Epidermal melanocyte (primary cell): ENCODE measurements at regions not wholly inside any gene's neighbourhood (a gene's known extent, or its start where the extent isn't known, plus 50 kb on each side); places are given as distances from the start of the nearest gene placed in this dataset.
"Not testable (repeated sequence)": the region's sequence is repeated elsewhere in the genome, so short reads cannot be mapped to it uniquely, and the experiment has no call there.

ENCODE experiments used
- DNase-seq: peaks from one replicate; pipeline ENCODE4 v3.0.0; 2011; ENCODE audit warnings: low spot score; ENCODE audit not compliant: insufficient read length

DNA sequence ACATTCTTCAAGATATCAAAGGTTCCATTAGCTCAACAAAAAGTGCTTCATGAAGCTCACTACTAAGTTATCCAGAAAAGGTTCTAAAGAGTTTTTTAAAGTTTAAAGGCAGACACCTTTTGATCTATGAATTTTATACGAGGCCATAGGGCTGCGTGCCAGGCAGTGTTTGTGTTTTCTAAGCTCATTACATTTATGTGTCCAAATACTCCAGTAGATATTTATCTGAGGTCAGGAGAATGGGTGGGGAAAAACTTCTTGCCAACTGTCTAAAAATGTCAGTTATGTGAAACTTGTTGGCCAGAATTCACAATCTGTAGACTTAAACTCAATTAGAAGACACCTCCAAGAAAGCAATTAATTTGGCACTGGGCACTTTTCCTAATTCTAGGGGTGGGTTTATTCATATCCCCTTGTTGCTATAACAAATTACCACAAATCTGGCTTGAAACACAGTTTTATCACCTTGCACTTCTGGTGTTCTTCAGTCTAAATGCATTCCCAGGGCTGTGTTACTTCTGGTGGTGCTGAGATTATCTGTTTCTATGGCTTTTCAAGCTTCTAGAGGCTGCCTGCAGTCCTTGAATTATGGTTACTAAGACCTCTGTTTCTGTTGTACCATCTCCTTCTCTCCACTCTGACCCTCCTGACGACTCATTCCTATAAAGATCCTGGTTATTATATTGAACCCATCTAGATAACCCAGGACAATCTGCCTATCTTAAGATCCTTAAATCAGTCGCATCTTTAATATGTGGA is 1030.4 kb upstream of the CNTN5 start:
- no peak for DNase-seq

DNA sequence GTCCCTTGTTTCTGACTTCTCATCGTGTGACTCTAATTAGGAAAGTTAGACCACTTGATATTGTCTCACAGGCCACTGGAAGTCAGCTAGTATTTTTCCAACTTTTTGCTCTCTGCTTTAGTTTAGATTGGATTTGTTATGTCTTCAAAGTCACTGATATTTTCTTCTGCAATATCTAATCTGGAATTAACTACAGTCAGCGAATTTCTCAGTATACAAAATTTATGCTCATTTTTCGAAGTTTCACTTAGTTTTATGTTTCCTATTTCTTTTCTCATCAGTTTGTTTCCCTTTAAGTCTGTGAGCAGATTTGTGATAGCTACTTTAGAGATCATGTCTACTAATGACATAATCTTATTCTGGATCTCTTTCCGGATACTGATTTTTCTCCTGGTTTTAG is 1027.2 kb upstream of the CNTN5 start:
- no peak for DNase-seq

DNA sequence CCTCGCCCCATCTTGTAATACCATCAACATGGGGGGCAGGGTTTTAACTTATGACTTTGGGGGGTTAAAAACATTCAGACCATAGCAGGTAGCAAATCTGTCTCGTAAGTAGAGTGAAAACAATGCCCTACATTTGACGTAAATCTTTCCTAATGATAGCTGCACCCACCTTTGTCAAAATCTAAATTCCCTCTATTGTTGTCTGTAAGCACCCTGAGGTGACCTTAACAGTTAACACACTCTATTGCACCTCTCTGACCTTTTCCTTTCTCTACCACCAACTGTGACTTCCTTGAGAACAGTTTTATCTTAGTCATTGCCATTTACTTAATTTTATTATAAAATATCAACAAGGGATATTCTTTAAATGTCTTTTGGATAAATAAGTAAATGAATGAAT is 1024.9 kb upstream of the CNTN5 start:
- no peak for DNase-seq

DNA sequence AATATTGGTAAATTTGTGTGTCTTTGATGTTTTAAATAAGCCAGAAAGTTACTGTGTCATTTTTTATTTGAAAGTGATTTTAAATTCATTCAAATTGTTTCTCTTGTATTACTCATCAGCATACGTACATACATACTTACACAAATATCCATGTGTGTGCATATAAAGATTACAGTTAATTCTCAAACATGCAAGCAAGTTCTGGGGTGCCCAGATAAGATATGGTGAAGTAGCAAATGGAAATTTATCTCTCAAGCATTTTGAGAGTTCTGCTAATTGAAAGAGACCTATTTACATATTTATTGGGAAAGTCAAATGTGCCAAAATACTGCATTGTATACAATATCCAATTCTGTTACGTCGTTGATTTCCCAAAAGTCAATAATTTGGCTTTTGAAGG is 1024.0 kb upstream of the CNTN5 start:
- DNase-seq, result no peak

DNA sequence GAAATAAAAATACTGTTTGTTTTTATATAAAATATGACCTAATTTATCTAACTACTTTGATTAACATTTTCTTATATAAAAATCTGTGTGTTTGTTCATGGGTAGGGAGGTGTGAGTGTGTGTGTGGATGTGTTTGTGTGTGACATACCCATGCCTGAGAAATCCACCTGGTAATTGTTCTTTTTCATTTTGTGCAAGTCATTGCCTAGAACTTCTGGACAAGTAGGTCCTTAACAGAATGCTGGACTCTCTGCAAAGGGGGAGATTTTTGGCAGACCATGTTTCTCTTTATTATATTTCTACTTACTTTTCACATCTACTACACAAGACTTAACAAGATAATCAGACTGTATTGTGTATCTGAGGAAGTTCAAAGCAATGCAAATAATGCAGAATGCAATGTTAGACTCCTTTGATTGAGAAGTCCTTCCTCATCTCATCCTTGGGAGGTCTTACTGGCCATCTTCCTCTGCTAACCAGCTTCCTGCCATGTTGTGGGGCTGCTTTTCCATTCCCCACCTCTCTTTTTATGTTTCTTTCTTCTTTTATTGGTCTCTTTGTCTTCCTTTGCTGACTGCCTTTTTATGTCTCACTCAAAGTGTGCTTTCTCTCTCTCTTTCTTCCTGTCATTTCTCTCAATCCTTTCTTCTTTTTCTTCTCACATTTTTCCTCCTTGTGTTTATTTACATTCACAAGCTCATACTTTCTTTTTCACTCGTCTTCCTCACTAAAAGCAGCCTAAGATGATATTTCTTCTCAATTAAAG is 1017.0 kb upstream of the CNTN5 start:
- DNase-seq, result no peak

DNA sequence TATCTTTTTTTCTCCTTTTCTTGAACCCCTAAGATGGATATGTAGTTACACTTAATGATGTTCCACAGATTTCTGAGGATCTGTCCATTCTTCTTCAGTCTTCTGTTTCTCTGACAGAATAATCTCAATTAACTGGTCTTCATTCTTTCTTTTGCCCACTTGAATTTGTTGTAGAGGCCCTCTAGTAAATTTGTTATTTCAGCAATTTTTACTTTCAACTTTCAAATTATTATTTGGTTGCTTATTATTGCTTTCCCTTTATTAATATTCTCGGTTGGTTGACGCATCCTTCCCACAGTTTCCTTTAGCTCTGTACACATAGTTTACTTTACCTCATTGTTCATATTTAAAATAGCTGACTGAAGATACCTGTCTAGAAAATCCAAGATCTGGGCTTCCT is 1013.7 kb upstream of the CNTN5 start:
- no peak for DNase-seq

DNA sequence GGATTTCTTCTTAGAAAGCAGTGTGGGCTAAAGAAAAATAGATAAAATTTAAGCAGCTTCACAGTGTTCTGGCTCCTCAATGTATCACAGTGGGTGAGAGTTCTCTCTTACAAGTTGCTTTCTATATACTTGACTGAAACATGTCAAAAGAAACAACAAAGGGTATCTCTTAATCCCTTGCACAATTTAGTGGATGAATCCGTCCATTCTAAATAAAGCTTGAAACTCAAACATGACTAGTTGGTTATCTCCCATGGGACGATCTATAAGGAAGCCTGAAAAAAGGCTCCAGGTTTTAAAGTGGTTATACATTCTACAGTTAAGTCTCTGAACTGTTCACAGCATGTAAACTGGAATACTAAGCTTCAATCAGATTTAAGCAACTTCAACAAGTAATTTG is 993.1 kb upstream of the CNTN5 start:
- DNase-seq, result no peak

DNA sequence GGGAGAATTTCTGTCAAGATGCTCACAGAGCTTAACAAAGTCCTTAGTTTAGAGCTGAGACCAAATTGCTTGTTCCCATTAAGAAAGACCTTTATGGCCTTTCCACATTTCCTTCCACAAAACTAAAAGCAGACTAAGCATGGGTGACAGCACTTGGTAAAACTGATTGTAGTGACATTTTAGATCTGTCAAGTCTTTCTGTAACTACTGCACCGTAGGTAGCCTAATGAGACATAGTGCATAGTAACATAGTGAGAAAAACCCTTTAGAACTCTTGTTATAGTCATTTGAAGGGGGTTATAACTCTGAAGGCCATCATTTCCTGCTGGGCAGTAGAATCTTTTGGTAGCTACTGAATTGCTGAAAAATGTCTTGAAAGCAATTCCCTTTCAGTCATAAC is 990.9 kb upstream of the CNTN5 start:
- DNase-seq, result no peak

DNA sequence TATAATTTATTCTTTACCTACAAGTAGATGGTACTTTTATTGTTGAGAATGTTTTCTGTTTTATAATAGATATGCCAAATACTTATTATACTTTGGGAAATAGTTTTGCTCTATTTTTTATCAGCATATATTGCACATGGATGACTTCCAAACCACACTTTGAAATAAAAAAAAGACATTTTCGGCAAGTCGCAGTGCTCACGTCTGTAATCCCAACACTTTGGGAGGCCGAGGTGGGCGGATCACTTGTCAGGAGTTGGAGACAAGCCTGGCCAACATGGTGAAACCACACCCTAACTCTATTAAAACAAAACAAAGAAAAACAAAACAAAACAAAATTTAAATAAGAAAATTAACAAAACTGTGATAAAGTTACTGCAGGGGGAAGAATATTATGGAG is 983.9 kb upstream of the CNTN5 start:
- no peak for DNase-seq

DNA sequence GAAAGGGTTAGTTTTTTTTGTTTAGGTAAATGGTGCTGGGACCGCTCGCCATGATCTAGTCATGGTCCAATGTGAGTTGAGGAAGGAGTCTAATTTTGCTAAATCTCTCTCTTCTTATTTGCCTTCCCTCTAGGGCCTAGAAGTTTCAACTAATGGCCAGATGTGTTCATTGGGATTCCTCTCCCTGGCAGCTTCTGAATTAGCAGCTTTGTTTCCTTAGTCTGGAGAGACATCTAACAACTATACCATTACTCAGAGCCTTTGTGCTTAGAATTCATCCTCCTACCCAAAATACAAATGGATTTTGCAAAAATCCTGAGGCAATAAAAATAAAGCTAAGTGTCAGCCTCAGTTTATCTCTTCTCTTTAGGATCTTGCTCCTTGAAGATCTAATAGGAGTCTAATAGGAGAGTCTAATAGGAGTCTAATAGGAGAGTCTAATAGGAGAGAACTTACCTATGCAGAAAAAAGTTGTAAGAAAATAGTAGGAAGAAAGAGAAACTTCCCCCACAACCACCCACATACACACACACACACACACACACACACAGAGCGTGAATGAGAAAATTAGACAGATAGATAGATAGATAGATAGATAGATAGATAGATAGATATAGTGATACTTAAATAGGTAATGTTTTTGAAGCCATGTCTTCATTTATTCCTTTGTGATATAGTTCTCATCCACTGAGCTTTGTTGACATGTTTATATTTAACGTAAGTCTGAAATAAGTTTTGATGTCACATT is 980.5 kb upstream of the CNTN5 start:
- DNase-seq, result no peak

DNA sequence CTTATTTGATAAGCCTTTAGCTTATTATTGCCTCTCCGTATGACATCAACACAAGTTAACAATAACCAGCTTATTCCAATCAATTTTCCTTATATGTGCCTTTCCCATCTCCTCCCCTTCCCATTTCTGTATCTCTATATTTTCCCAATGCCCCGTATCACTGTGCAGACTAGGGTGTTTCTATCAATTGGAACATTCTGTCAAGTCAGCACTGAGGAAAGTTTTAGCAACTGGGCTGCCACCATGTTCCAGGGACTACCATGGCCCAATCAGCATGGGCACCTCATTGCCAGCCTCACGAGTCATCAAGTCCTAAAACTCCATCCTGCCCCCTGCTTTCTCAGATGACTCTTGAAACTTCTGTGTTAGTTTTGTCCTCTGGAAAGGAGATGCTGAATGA is 973.1 kb upstream of the CNTN5 start:
- no peak for DNase-seq

DNA sequence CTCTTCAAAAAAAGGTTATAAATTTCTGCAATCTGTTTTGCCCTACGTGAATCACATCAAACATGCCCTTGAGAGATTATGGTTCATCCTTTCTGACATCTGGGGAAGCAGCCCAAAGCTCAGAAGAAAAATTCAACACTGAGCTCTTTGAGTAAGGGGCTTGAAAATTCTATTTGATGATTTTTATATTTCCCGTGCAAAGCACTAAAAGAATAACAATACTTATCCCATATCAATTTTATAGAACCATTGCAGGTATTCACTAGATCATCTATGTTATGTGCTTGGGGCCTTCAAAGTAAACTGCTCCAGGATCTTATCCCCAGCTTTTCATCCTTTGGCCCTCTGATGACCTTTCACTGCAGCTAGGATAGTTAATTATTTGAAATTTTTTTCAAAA is 966.9 kb upstream of the CNTN5 start:
- DNase-seq, result no peak

DNA sequence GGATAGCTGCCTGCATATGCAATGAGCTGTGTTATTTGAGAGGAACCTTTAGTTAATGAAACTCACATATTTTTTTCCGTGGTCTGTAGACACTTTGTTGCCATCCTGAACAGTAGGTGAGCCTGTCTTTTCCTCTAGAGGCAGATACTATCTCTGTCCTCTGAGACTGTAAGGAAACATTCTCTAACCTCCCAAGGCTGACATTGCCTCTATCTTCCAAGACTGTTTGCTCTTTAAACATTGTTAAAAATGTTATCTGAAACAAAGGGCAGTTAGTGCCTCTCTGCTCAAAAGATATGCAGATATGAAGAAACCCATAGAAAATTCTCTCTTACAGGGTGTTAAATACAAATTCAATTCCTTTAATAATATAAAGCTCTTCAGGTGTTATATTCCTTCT is 963.8 kb upstream of the CNTN5 start:
- no peak for DNase-seq

DNA sequence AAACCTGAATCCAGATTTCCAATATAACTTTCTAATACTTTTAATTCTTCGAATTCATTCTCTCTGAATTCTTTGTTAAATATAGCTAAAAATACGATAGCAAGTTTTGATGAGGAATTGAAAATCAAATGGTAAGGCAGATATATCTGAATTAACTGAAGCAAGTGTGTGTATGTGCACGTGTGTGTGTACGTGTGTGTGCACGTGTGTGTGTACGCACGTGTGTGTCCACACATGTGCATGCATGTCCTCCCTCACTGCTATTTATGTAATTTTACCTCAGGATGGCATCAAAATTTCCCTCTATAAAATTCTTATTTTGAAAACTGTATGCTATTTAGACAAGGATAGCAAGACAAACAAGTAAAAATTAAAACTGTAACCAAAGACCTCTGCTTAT is 961.3 kb upstream of the CNTN5 start:
- no peak for DNase-seq

DNA sequence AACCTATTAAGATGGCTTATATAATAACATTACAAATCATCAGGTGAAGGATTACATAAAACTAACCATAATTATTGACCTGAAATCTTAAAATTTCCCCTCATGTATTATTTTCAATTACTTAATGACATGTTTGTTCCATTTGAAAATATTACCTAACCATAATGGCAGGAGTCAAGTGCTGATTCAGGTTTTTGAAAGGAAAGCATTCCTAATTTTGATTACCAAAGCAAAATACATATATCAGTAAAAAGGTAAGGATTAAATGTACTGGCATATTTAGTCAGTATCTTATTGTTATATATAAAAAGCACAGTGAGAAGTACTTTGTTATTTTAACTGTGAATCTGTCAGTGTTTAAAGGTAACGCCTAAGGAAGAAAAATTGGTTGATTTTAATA is 960.0 kb upstream of the CNTN5 start:
- no peak for DNase-seq

DNA sequence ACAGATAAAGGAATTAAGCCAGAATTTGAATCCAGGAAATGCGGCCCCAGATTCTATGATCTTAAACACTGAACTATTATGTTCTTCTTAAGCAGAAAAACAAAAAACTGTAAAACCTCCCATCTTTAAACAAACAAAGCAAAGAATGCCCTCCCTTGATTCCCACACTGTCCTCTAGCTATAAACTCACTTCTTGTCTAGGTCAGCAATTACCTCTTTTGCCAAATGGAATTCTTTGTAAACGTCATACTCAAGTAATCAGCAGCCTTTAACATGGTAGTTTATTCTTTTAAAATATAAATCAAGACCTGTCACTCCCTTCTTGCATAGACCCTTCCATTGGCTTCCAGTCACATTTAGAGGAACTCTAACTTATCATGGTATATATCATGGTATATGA is 958.9 kb upstream of the CNTN5 start:
- DNase-seq, result no peak

DNA sequence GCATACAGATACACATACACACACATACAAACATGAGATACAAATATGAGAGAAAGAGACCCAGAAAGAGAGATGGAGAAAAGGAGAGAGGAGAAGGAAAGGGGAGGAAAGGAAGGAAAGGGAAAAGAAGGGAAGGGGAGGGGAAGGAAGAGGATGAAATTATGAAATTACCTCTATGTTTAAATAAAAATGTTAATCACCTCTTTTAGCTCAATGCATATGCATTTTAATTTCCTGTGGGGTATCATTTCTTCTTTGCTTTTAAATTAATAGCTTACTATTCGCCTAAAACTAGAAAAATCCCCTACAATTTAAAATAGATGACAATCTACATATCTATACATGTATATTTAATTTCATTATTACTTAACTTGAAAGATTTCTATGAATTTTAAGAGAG is 958.0 kb upstream of the CNTN5 start:
- no peak for DNase-seq

DNA sequence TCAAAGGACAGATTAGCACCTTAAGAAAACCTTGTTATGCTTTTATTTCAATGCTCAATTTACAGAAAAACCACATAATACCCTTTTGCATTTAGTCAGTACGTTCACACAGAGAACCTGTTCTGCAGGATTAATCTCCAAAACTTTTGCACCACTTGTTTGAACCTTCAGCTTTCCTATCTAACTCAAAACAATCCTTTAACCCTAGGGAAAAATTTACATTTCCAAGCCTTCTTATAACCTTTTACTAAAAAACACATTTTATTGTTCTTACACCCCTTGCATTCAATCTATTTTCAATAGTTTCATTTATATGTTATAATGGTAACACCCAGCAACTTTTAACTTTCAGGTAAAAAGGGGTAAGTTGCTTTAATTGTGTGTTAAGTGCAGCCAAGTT is 952.5 kb upstream of the CNTN5 start:
- no peak for DNase-seq

DNA sequence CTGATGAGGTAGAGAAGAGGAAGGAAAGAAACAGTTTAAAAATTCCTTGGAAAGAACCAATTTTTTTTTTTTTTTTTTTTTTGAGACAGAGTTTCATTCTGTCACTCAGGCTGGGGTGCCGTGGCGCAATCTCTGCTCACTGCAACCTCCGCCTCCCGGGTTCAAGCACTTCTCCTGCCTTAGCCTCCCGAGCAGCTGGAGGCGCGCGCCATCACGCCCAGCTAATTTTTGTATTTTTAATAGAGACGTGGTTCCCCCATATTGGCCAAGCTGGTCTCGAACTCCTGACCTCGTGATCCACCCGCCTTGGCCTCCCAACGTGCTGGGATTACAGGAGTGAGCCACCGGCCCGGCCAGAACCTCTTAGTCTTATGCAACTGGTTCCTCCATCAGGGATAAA is 951.6 kb upstream of the CNTN5 start:
- not testable (repeated sequence) for DNase-seq

DNA sequence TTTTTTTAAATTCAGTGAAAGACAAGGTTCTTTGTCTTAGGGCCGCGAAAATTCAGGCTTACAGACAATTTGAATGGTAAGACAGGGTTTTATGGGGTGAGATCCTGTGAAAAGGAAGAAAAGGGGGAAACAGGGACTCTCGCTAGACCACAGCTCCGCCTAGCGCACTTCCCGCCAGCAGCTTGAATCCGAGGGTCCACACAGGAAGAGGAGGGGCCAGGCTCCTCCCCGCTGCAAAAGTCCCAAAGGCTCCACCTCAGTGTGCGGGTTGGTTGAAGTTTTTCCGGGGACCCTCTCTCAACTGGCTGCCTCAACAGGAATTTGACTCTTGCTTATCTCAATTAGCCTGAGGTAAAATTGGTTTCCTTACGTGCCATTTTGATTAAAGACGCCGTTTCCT is 950.9 kb upstream of the CNTN5 start:
- DNase-seq, result no peak

DNA sequence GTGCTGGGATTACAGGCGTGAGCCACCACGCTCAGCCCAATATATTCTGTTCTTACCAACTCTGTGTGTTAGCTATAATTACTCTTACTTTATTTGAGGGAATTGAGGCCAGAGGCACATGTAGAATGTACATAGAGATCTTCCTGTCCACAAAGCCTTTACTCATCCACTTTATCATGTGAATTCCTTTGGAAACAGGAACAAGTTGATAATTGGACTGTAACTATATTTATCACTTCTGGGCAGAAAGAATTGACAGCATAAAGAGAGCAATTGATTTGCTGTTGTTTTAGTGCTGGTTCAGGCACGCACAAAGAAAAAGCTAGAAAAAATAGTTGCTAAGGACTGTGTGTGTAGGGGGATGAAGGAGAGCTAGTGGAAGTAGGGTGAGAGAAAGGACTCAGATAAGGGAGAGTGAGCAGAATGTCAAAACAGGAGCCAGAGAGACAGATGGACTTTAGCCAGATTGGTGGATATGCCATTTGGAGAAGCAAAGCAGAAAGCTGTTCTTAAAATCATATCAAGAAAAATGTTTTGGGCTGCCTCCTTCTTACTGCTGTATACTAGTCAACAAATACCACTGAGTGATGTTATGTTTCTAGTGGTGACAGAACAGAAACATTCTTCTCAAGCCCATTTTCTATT is 929.8 kb upstream of the CNTN5 start:
- no peak for DNase-seq

DNA sequence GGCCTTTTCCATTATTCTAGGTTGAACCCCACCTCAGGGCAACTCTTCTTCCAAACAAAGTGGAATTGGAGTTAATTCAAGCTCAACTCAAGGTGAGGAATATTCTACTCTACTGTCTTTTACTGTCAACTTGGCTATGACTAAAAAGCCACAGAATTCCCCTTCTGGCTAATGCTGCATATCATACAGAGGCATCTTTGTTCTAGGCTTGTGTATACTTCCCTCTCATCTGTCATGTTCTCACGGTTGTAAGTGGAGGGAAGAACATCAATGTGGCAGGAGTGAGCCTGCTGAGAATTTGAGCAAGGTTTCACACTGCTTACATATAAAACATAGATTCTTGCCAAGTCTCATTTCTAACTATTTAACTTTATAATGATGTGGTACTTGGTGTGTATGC is 921.4 kb upstream of the CNTN5 start:
- DNase-seq, result no peak
